ENCODE measurements at regions not wholly inside any gene's neighbourhood (a gene's known extent, or its start where the extent isn't known, plus 50 kb on each side); places are given as distances from the start of the nearest gene placed in this dataset.

GRCh38 chr5:155556222-155556621 is 542.7 kb downstream of the KIF4B start:
- no peak overlapping the region for H2BK5ac ChIP-seq (ENCODE audit: low read depth, low read length, poor library complexity, severe bottlenecking)
- CTCF ChIA-PET, result no interaction called here
- no peak overlapping the region for H3K4me2 ChIP-seq (ENCODE audit: low read depth, low read length)

More at GRCh38 chr5:155556222-155556621, 542.7 kb downstream of the KIF4B start:
- H3K36me3 ChIP-seq (ENCODE audit: control insufficient read depth, insufficient read depth, low read length), result no peaks in the 10 kb centered on the region
- no peak overlapping the region for H2BK120ac ChIP-seq (ENCODE audit: low read depth, low read length)
- no peaks in the 10 kb centered on the region for H3K9me1 ChIP-seq (ENCODE audit: insufficient read depth, low read length)
- ATAC-seq (ENCODE audit: low read depth) (no peak), DNase-seq (no peak)
- H4K91ac ChIP-seq (ENCODE audit: insufficient read depth, low read depth, low read length), result no peak overlapping the region
- H2BK15ac ChIP-seq (ENCODE audit: low read depth, low read length), result no peak overlapping the region
- H3K4me3 ChIP-seq (ENCODE audit: insufficient read depth, low read depth, low read length), result no peak overlapping the region
- H3K9ac ChIP-seq (ENCODE audit: low read depth, low read length), result no peak overlapping the region
- H3K79me1 ChIP-seq (ENCODE audit: low read depth in 1 of 2, low read length in 2 of 2), result no peaks in the 10 kb centered on the region
- no peak overlapping the region for H3K23ac ChIP-seq (ENCODE audit: low read depth, low read length)
- no peak overlapping the region for H3K18ac ChIP-seq (ENCODE audit: low read depth, low read length)
- TF ChIP-seq BHLHE40 (IDR thresholded peaks at IDR 0.05; ENCODE audit: low read depth, low read length) (no peak), MXI1 (IDR thresholded peaks at IDR 0.05; ENCODE audit: borderline replicate concordance, low read depth, low read length) (no peak), POLR2A (IDR thresholded peaks at IDR 0.05; ENCODE audit: low read depth, low read length) (no peak), SMC3 (IDR thresholded peaks at IDR 0.05; ENCODE audit: low read depth, low read length) (no peak), MAFK (IDR thresholded peaks at IDR 0.05; ENCODE audit: low read depth, low read length) (peak; percentile 78), USF2 (IDR thresholded peaks at IDR 0.05; ENCODE audit: low read depth, low read length) (no peak), ELK1 (IDR thresholded peaks at IDR 0.05; ENCODE audit: borderline replicate concordance, low read depth, low read length) (no peak), MAZ (IDR thresholded peaks at IDR 0.05; ENCODE audit: borderline replicate concordance, low read depth, low read length) (no peak), CEBPB (IDR thresholded peaks at IDR 0.05; ENCODE audit: low read depth, low read length) (no peak)
- WGBS, 2 experiments (ENCODE audit: extremely low coverage in 2 of 2, insufficient read length in 1 of 2), result no CpG with 5 or more reads among the region's 1 CpG
- POLR2A ChIA-PET (ENCODE audit: unreplicated experiment), result no interaction called here
- no peak overlapping the region for H2BK20ac ChIP-seq (ENCODE audit: low read depth, low read length)
- no peak overlapping the region for H3K14ac ChIP-seq (replicated peaks; ENCODE audit: low read depth, low read length)
- H4K20me1 ChIP-seq (ENCODE audit: insufficient read depth, low read length), result no peaks in the 10 kb centered on the region
- no peak overlapping the region for H2AK9ac ChIP-seq (replicated peaks; ENCODE audit: low read depth, low read length, poor library complexity)
- no peaks in the 10 kb centered on the region for H3K27me3 ChIP-seq (ENCODE audit: control insufficient read depth, insufficient read depth, low read length)
- no peak overlapping the region for H3K56ac ChIP-seq (ENCODE audit: extremely low read depth, insufficient read depth, low read length)
- H2AFZ ChIP-seq (replicated peaks; ENCODE audit: low read length, poor library complexity), result no peak overlapping the region
- in situ Hi-C loops (cut with MboI; ENCODE audit: low sequenced_read_pairs), result no loop called here
- H2AK5ac ChIP-seq (ENCODE audit: low read depth, low read length), result no peak overlapping the region
- no peak overlapping the region for H3K4ac ChIP-seq (ENCODE audit: low read depth, low read length)
- no peak overlapping the region for H4K5ac ChIP-seq (ENCODE audit: low read depth, low read length)
- dilution Hi-C loops (cut with HindIII; ENCODE audit: low sequenced_read_pairs, unreplicated experiment), result no loop called here
- no peak overlapping the region for H3K27ac ChIP-seq (ENCODE audit: insufficient read depth, low read length)
- no peaks in the 10 kb centered on the region; the same call in 1 of the 2 replicates for H3K9me3 ChIP-seq (ENCODE audit: control insufficient read depth, insufficient read depth, low read length)
- intact Hi-C loops (cut with micrococcal nuclease), result no loop called here
- no peaks in the 10 kb centered on the region for H3K4me1 ChIP-seq (ENCODE audit: control insufficient read depth, insufficient read depth, low read length)
- BruUV-seq (replicated peaks), result no TSS peak
- H4K8ac ChIP-seq (ENCODE audit: low read depth in 2 of 2, low read length in 2 of 2), result no peak overlapping the region
